NCI-H446 treated with DMSO at 0.1 percent for 48 hours (cell line): ENCODE measurements at regions not wholly inside any gene's neighbourhood (a gene's known extent, or its start where the extent isn't known, plus 50 kb on each side); places are given as distances from the start of the nearest gene placed in this dataset.
"Not testable (repeated sequence)": the region's sequence is repeated elsewhere in the genome, so short reads cannot be mapped to it uniquely, and the experiment has no call there.

Experiments
- DNase-seq: peaks from one replicate; lab custom pipeline; 2025; lab: John Stamatoyannopoulos, UW

GRCh38 chr10:8280946-8281345 is 226.5 kb downstream of the GATA3 start:
- no peak for DNase-seq

GRCh38 chr10:8282340-8282739 is 227.9 kb downstream of the GATA3 start:
- DNase-seq: no peak

- no peak for DNase-seq
Measured at GRCh38 chr10:8283166-8283905, 228.8 kb downstream of the GATA3 start.

GRCh38 chr10:8283986-8284385 is 229.5 kb downstream of the GATA3 start:
- DNase-seq: no peak

DNA sequence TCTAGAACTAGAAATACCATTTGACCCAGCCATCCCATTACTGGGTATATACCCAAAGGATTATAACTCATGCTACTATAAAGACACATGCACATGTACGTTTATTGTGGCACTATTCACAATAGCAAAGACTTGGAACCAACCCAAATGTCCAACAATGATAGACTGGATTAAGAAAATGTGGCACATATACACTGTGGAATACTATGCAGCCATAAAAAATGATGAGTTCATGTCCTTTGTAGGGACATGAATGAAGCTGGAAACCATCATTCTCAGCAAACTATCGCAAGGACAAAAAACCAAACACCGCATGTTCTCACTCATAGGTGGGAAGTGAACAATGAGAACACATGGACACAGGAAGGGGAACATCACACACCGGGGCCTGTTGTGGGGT is 231.5 kb downstream of the GATA3 start:
- not testable (repeated sequence) for DNase-seq

- DNase-seq: no peak
Measured at GRCh38 chr10:8288600-8288999, 234.1 kb downstream of the GATA3 start.

- DNase-seq: no peak
Measured at GRCh38 chr10:8289186-8289924, 234.9 kb downstream of the GATA3 start.

GRCh38 chr10:8294779-8295178 is 240.3 kb downstream of the GATA3 start:
- no peak for DNase-seq

DNA sequence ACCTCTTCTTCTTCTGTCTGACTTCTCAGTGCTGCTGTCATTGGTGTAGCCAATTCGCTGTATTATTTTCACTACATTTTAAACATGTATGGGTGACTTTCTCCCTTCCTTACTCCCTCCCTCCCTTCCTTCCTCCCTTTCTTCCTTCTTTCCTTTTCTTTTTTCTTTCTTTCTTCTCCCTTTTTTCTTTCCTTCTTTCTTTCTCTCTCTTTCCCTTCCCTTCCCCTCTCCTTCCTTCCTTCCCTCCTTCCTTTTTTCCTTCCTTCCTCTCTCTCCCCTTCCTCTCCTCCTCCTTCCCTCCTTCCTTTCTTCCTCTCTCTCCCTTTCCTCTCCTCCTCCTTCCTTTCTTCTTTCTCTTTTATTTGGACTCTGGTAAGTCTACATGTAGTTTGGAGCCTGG is 240.8 kb downstream of the GATA3 start:
- DNase-seq: no peak

- no peak for DNase-seq
Measured at GRCh38 chr10:8296090-8296733, 241.7 kb downstream of the GATA3 start.

DNA sequence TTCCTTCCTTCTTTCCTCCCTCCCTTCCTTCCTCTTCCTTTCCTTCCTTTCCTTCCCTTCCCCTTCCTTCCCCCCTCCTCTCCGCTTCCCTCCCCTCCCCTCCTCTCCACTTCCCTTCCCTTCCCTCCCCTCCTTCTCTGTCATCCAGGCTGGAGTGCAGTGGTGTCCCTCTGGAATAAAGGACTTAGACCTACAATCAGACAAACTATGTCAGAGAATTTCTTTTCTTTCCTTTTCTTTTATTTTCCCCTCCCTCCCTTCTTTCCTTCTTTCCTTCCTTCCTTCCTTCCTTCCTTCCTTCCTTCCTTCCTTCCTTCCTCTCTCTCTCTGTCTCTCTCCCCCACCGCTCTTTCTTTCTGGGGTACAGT is 242.2 kb downstream of the GATA3 start:
- DNase-seq: no peak

DNA sequence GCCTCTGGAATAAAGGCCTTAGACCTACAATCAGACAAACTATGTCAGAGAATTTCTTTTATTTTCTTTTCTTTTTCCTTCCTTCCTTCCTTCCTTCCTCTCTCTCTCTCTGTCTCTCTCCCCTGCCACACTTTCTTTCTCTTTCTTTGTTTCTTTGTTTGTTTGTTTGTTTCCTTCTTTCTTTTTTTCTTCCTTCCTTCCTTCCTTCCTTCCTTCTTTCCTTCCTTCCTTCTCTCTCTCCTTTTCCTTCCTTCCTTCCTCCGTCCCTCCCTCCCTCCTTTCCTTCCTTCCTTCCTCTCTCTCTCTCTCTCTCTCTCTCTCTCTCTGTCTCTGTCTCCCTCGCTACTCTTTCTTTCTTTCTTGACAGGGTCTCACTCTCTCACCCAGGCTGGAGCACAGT is 242.6 kb downstream of the GATA3 start:
- no peak for DNase-seq

- no peak for DNase-seq
Measured at GRCh38 chr10:8297959-8298358, 243.5 kb downstream of the GATA3 start.

DNA sequence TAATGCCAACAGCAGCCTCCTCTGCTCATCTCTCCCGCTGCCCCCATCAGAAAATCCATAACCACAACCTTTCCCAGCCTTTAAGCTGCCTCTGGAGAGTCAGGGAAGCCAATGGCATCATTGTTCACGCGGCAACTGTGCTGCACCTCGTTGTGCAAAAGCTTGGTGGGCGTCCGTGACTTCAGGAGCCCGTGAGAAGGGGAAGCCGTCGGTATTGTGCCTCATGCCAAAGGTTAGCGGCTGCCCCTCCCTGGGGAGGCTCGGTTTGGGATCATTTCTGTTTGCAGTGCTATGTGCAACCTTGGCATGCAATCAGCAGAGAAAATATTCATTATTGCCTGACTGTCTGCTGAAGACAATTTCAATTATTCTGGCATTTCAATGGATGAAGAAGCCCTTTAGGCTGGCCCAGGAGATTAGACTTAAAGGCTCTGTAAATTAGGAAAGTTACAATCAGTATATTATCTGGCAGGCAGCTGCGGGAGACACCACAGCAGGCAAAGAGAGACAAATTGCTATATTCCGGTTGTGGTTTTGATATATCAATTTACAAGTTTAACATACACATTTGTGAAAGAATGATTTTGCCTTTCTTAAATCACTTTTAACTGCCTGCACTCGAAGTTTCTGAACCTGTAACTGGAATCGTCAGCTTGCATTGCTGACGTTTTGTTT is 244.5 kb downstream of the GATA3 start:
- no peak for DNase-seq

GRCh38 chr10:8300925-8301324 is 246.4 kb downstream of the GATA3 start:
- DNase-seq: no peak

GRCh38 chr10:8301333-8301732 is 246.8 kb downstream of the GATA3 start:
- no peak for DNase-seq

DNA sequence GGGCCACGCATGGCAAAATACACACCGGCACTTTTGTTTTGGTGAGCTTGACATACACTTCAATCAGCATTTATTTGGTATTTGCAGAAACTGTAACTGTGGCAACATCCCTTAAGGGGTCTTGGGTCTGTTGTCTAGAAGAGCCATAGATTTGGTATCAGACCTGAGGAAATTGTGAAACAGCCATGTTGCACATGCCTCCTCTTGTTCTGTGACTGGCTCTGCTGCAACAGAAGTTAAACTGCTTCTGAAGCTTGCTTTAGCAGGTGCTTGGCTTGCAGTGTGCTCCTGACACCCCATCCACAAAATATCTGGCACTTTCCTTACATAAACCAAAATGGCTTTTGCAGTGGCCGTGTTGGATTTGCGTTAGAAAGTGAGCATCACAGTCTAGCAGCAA is 247.3 kb downstream of the GATA3 start:
- no peak for DNase-seq

DNA sequence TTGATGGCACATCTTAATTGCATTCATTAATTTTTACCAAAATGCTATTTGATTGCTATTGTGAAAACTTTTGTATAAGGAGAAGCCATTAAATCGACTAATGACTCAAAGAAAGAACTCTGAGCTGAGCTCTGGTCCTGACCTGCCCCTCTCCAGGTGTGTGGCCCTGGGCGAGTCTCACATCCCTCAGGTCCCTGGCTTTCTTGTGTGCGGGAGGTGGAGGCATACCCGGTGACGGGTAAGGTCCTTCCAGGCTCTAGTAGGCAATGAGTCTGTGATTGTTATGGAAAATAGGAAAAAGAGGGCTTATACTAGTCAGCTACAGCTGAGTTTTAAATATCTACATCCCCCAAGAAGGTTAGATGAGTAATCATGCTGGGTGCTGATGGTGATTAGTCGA is 248.1 kb downstream of the GATA3 start:
- no peak for DNase-seq

DNA sequence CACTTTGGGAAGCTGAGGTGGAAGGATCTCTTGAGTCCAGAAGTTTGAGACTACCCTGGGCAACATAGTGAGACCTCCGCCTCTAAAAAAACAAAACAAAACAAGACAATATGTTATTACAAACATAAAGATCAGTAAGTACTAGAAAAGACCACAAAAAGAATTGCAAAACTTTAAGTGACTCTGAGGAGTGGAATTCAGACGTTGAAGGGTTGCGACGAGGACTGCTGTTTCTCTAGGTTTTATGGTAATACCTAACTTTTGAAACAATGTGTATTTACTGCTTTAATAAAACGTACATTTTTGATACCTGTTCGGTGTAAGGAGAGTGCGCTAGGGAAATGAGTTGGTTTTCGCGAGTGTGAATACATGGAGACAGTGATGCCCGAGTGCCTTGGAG is 250.4 kb downstream of the GATA3 start:
- no peak for DNase-seq

DNA sequence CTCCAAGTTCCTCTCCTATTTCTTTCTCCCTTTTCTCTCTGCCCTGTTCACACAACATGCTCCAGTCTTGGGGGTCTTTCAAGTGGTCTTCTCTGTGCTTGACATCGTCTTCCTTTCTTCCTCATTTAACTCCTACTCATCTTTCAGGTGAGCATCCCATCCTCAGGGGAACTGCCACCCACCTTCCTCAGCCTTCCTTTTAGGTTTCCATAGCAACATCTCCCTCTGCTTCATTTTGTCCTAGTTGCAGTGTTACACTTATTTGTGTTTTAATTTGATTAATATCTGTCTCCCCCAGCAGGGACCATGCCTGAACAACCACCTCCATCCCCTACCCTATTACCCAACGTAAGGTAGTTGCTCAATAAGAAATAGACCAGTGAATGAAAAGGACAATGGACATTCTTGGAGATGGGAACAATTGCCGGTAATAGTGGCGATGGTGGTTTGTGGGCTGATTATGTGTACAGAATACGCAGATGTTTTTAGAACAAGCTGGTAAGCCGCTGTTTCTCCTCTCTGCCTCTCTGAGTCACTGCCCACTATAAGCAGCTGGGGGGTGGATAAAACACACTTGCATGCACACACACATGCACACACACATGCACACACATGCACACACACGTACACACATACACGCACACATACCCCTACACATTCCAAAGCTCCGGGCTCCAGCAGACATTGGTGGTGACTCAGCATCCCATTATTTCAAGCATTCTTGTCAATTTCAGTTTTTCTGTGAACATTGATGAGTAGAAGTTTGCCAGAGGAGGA is 251.6 kb downstream of the GATA3 start:
- DNase-seq: no peak

GRCh38 chr10:8306685-8307364 is 252.3 kb downstream of the GATA3 start:
- DNase-seq: no peak
